WTC11 (cell line): ENCODE measurements at regions not wholly inside any gene's neighbourhood (a gene's known extent, or its start where the extent isn't known, plus 50 kb on each side); places are given as distances from the start of the nearest gene placed in this dataset.

Source experiments
- CTCF ChIP-seq: fragments of 200-600 bp; IDR thresholded peaks from 2 replicates; pipeline ENCODE4 v1.8.0; 2022; ENCODE audit warnings: antibody characterized with exemption
- TEAD4 ChIP-seq: sonication (generic); formaldehyde crosslinking; IDR thresholded peaks from 2 replicates; pipeline ENCODE4 v1.8.0; 2022; ENCODE audit warnings: mild to moderate bottlenecking, missing genetic modification reagents

- TF ChIP-seq TEAD4, result no peak
- TF ChIP-seq CTCF, result no peak
These were observed 808.2 kb downstream of the SUCLG1 start for GRCh38 chr2:83650898-83651297.
